ENCODE measurements at regions not wholly inside any gene's neighbourhood (a gene's known extent, or its start where the extent isn't known, plus 50 kb on each side); places are given as distances from the start of the nearest gene placed in this dataset.

GRCh38 chr5:23028445-23029021, 175.4 kb upstream of the CDH12 start:
- Histone ChIP-seq H3K4me3 (replicated peaks in 1 of 3; ENCODE audit: insufficient read depth in 1 of 3, low read depth in 1 of 3, low read length in 3 of 3) (no peak overlapping the region), H3K27ac (ENCODE audit: insufficient read depth, low read depth, low read length) (no peak overlapping the region), H3K9me1 (replicated peaks; ENCODE audit: control insufficient read depth, extremely low read depth, insufficient read depth, low read length) (no peaks in the 10 kb centered on the region), H3K4me2 (ENCODE audit: insufficient read depth, low read length) (no peak overlapping the region), H2AFZ (ENCODE audit: low read depth, low read length) (no peak overlapping the region), H3K79me2 (ENCODE audit: control insufficient read depth, insufficient read depth, low read length) (no peaks in the 10 kb centered on the region), H4K20me1 (replicated peaks; ENCODE audit: control insufficient read depth, extremely low read depth, insufficient read depth, low read length) (no peaks in the 10 kb centered on the region), H3K27me3 (ENCODE audit: control insufficient read depth in 2 of 2, insufficient read depth in 2 of 2, low read length in 2 of 2) (no peaks in the 10 kb centered on the region), H3K9me3 (replicated peaks; ENCODE audit: control insufficient read depth, insufficient read depth, low read length) (peaks cover 1% of the 10 kb centered on the region), H3K9ac (replicated peaks; ENCODE audit: extremely low read depth, insufficient read depth, low read length) (no peak overlapping the region), H3K4me1 (ENCODE audit: control insufficient read depth, extremely low read depth, insufficient read depth, low read length) (no peaks in the 10 kb centered on the region), H3K36me3 (ENCODE audit: control insufficient read depth in 2 of 2, extremely low read depth in 1 of 2, insufficient read depth in 2 of 2, low read length in 2 of 2) (no peaks in the 10 kb centered on the region)
- BruUV-seq (replicated peaks) = no TSS peak
- FAIRE-seq (no peak), DNase-seq (ENCODE audit: low read depth, low spot score) (no peak)
- TF ChIP-seq JUN (IDR thresholded peaks at IDR 0.05; ENCODE audit: borderline replicate concordance, insufficient read depth, insufficient read length, low read depth) = no peak
- no peak for TF ChIP-seq MAX (IDR thresholded peaks at IDR 0.05; ENCODE audit: insufficient read depth, insufficient read length)
- no peak for TF ChIP-seq POLR2AphosphoS5 (IDR thresholded peaks at IDR 0.05; ENCODE audit: insufficient read depth, low read depth, low read length)
- TF ChIP-seq CTCF (IDR thresholded peaks at IDR 0.05; ENCODE audit: extremely low read depth in 1 of 2, insufficient read depth in 1 of 2, low read depth in 1 of 2, low read length in 2 of 2) = no peak
- no peak for TF ChIP-seq FOS (IDR thresholded peaks at IDR 0.05; ENCODE audit: borderline replicate concordance, insufficient read depth, low read length)
- TF ChIP-seq EZH2 (IDR thresholded peaks at IDR 0.05; ENCODE audit: borderline replicate concordance, low read depth, low read length, severe bottlenecking) = no peak
- no peak for TF ChIP-seq GATA2 (IDR thresholded peaks at IDR 0.05; ENCODE audit: insufficient read depth, insufficient read length, low read depth, low read length)
- no peak for TF ChIP-seq MYC (IDR thresholded peaks at IDR 0.05; ENCODE audit: low read depth, low read length)
- TF ChIP-seq POLR2A (IDR thresholded peaks at IDR 0.05; ENCODE audit: low read depth, low read length) = no peak
- POLR2A ChIA-PET = no interaction called here
- CTCF ChIA-PET = no interaction called here
- dilution Hi-C loops (cut with MboI; ENCODE audit: extremely low pct_ligation_motif_present, low sequenced_read_pairs) (no loop called here), intact Hi-C loops (cut with micrococcal nuclease) (no loop called here)
